ENCODE measurements at regions not wholly inside any gene's neighbourhood (a gene's known extent, or its start where the extent isn't known, plus 50 kb on each side); places are given as distances from the start of the nearest gene placed in this dataset.

DNA sequence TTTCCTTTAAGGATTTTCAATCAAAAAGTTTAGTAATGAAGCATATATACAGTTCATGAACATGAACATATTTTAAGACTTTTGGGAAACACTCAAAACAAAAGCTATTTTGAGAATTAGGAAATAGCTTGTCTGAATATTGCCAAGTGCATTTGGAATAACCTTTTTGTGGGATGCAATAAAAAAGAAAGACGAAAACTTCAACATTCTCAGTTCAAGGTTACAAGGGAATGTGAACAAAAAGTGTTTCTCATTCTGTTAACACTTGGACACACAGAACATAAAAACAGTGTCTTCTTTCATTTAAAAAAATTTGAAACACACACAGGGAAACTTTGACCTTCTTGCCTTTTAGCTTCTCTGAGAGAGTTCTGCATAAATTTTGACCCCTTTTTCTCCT, 72.7 kb upstream of the TCF21 start:
- in situ Hi-C loops (cut with MboI) = no loop called here

DNA sequence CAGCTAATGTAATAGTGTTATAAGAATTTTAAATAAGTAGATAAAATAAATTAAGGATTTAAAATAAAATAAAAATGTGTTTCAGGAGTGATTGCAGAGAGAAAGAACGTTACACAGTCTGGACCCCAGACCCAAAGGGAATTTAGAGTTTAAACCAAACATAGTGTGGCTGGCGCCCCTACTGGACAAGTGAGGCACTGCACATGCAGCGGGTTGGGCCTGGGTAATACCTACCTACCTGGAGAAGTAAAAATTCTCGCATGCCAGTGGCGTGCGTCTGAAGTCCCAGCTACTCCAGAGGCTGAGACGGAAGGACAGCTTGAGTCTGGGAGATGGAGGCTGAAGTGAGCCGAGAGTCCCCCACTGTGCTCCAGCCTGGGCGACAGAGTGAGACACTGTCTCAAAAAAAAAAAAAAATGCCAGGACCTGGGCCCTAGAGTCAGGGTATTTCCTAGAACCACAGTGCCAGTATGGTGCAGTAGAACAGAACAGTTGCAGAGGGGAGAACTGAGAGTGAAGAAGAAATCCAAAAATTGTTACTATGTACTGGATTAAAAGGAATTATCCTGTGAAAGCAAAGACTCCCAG, 71.4 kb upstream of the TCF21 start:
- CTCF ChIA-PET = interaction anchor here (1.1 to 3.2 kb wide), 6 partner anchors 12 to 177 kb away, joined by 3 to 12 read pairs (median 4); no protein-coding TSS in a partner anchor
- TF ChIP-seq POU2F2 (IDR thresholded peaks at IDR 0.05; ENCODE audit: borderline replicate concordance, low read depth, low read length) (no peak), KAT2A (conservative IDR thresholded peaks at IDR 0.05; ENCODE audit: control insufficient read depth, low read depth, low read length) (no peak)
- TF ChIP-seq, protein P1, sequence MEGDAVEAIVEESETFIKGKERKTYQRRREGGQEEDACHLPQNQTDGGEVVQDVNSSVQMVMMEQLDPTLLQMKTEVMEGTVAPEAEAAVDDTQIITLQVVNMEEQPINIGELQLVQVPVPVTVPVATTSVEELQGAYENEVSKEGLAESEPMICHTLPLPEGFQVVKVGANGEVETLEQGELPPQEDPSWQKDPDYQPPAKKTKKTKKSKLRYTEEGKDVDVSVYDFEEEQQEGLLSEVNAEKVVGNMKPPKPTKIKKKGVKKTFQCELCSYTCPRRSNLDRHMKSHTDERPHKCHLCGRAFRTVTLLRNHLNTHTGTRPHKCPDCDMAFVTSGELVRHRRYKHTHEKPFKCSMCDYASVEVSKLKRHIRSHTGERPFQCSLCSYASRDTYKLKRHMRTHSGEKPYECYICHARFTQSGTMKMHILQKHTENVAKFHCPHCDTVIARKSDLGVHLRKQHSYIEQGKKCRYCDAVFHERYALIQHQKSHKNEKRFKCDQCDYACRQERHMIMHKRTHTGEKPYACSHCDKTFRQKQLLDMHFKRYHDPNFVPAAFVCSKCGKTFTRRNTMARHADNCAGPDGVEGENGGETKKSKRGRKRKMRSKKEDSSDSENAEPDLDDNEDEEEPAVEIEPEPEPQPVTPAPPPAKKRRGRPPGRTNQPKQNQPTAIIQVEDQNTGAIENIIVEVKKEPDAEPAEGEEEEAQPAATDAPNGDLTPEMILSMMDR (IDR thresholded peaks at IDR 0.05 in 2 of 3, conservative IDR thresholded peaks at IDR 0.05 in 1 of 3; ENCODE audit: control insufficient read depth in 2 of 3, extremely low read depth in 1 of 3, insufficient read depth in 1 of 3, low read depth in 3 of 3, low read length in 3 of 3) = peak; percentile 48 to 89 (median 74)
- TF ChIP-seq, protein P2, sequence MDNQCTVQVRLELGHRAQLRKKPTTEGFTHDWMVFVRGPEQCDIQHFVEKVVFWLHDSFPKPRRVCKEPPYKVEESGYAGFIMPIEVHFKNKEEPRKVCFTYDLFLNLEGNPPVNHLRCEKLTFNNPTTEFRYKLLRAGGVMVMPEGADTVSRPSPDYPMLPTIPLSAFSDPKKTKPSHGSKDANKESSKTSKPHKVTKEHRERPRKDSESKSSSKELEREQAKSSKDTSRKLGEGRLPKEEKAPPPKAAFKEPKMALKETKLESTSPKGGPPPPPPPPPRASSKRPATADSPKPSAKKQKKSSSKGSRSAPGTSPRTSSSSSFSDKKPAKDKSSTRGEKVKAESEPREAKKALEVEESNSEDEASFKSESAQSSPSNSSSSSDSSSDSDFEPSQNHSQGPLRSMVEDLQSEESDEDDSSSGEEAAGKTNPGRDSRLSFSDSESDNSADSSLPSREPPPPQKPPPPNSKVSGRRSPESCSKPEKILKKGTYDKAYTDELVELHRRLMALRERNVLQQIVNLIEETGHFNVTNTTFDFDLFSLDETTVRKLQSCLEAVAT (IDR thresholded peaks at IDR 0.05) = no peak
- TF ChIP-seq, protein P3, sequence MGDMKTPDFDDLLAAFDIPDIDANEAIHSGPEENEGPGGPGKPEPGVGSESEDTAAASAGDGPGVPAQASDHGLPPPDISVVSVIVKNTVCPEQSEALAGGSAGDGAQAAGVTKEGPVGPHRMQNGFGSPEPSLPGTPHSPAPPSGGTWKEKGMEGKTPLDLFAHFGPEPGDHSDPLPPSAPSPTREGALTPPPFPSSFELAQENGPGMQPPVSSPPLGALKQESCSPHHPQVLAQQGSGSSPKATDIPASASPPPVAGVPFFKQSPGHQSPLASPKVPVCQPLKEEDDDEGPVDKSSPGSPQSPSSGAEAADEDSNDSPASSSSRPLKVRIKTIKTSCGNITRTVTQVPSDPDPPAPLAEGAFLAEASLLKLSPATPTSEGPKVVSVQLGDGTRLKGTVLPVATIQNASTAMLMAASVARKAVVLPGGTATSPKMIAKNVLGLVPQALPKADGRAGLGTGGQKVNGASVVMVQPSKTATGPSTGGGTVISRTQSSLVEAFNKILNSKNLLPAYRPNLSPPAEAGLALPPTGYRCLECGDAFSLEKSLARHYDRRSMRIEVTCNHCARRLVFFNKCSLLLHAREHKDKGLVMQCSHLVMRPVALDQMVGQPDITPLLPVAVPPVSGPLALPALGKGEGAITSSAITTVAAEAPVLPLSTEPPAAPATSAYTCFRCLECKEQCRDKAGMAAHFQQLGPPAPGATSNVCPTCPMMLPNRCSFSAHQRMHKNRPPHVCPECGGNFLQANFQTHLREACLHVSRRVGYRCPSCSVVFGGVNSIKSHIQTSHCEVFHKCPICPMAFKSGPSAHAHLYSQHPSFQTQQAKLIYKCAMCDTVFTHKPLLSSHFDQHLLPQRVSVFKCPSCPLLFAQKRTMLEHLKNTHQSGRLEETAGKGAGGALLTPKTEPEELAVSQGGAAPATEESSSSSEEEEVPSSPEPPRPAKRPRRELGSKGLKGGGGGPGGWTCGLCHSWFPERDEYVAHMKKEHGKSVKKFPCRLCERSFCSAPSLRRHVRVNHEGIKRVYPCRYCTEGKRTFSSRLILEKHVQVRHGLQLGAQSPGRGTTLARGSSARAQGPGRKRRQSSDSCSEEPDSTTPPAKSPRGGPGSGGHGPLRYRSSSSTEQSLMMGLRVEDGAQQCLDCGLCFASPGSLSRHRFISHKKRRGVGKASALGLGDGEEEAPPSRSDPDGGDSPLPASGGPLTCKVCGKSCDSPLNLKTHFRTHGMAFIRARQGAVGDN (IDR thresholded peaks at IDR 0.05) = no peak

More for the DNA sequence above, 72.7 kb upstream of the TCF21 start:
- Histone ChIP-seq H3K9me3 (replicated peaks; ENCODE audit: control insufficient read depth, insufficient read depth, low read length) (no peaks in the 10 kb centered on the region), H3K4me2 (ENCODE audit: control insufficient read depth, insufficient read depth) (no peak overlapping the region), H4K20me1 (ENCODE audit: control insufficient read depth, insufficient read depth) (no peaks in the 10 kb centered on the region), H3K79me2 (ENCODE audit: control insufficient read depth, insufficient read depth, low read length) (no peaks in the 10 kb centered on the region), H3K9ac (ENCODE audit: control insufficient read depth, insufficient read depth, low read length) (no peak overlapping the region), H3K4me1 (ENCODE audit: control insufficient read depth, insufficient read depth, low read length) (no peaks in the 10 kb centered on the region), H3K4me3 (no peak overlapping the region), H3K36me3 (ENCODE audit: control insufficient read depth in 2 of 2, insufficient read depth in 2 of 2, low read length in 1 of 2) (no peaks in the 10 kb centered on the region), H2AFZ (ENCODE audit: control insufficient read depth, low read depth, low read length) (no peak overlapping the region), H3K27ac (ENCODE audit: control insufficient read depth, insufficient read depth) (no peak overlapping the region), H3K27me3 (replicated peaks in 1 of 2; ENCODE audit: control insufficient read depth in 2 of 2, insufficient read depth in 2 of 2, low read length in 1 of 2) (no peaks in the 10 kb centered on the region)
- ChIA-PET POLR2A (no interaction called here), CTCF (interaction anchor here (1.2 to 3.2 kb wide), 5 partner anchors 10 to 29 kb away, joined by 3 to 12 read pairs (median 4); no protein-coding TSS in a partner anchor), SMC1A (ENCODE audit: uncharacterized antibody, unreplicated experiment) (interaction anchor here (0.6 to 0.8 kb wide), 3 partner anchors 13 to 147 kb away, joined by 3 to 5 read pairs (median 4); no protein-coding TSS in a partner anchor), RAD21 (ENCODE audit: unreplicated experiment) (no interaction called here)
- intact Hi-C loops (cut with micrococcal nuclease; ENCODE audit: unreplicated experiment) = no loop called here
- DNase-seq (ENCODE audit: low read depth, low spot score) = no peak
- ATAC-seq = no peak
- BruUV-seq (replicated peaks) = no TSS peak
- TF ChIP-seq SIX5 (IDR thresholded peaks at IDR 0.05; ENCODE audit: low read depth, low read length, severe bottlenecking) (no peak), GATAD2B (conservative IDR thresholded peaks at IDR 0.05; ENCODE audit: low read depth) (no peak), CBFB (IDR thresholded peaks at IDR 0.05; ENCODE audit: low read depth) (no peak), SP1 (IDR thresholded peaks at IDR 0.05; ENCODE audit: low read depth, low read length) (no peak), YBX1 (IDR thresholded peaks at IDR 0.05) (no peak), RBBP5 (conservative IDR thresholded peaks at IDR 0.05) (no peak)
- 50% methylated on average over 1 of the region's 1 CpG for WGBS (ENCODE audit: insufficient coverage, insufficient replicate concordance, low lambda C conversion rate, missing lambda C conversion rate)
- FAIRE-seq = no peak

More for the DNA sequence above, 71.4 kb upstream of the TCF21 start:
- intact Hi-C loops (cut with micrococcal nuclease; ENCODE audit: unreplicated experiment) = no loop called here
- Histone ChIP-seq H4K20me1 (ENCODE audit: control insufficient read depth, insufficient read depth) (no peaks in the 10 kb centered on the region), H3K79me2 (ENCODE audit: control insufficient read depth, insufficient read depth, low read length) (no peaks in the 10 kb centered on the region), H3K9me3 (replicated peaks; ENCODE audit: control insufficient read depth, insufficient read depth, low read length) (no peaks in the 10 kb centered on the region), H3K36me3 (ENCODE audit: control insufficient read depth in 2 of 2, insufficient read depth in 2 of 2, low read length in 1 of 2) (no peaks in the 10 kb centered on the region), H3K4me2 (ENCODE audit: control insufficient read depth, insufficient read depth) (no peak overlapping the region), H3K27ac (ENCODE audit: control insufficient read depth, insufficient read depth) (no peak overlapping the region), H3K4me1 (ENCODE audit: control insufficient read depth, insufficient read depth, low read length) (no peaks in the 10 kb centered on the region), H3K9ac (ENCODE audit: control insufficient read depth, insufficient read depth, low read length) (no peak overlapping the region), H3K4me3 (no peak overlapping the region), H2AFZ (ENCODE audit: control insufficient read depth, low read depth, low read length) (no peak overlapping the region), H3K27me3 (replicated peaks in 1 of 2; ENCODE audit: control insufficient read depth in 2 of 2, insufficient read depth in 2 of 2, low read length in 1 of 2) (no peaks in the 10 kb centered on the region)
- in situ Hi-C loops (cut with MboI) = no loop called here
- ATAC-seq (peak; percentile 74), FAIRE-seq (no peak), DNase-seq (ENCODE audit: low read depth, low spot score) (no peak)
- ChIA-PET RAD21 (ENCODE audit: unreplicated experiment) (no interaction called here), SMC1A (ENCODE audit: uncharacterized antibody, unreplicated experiment) (no interaction called here), POLR2A (no interaction called here)
- 40% methylated on average over 9 of the region's 9 CpGs for WGBS (ENCODE audit: insufficient coverage, insufficient replicate concordance, low lambda C conversion rate, missing lambda C conversion rate)
- no TSS peak for BruUV-seq (replicated peaks)
